GM21423 (cell line): ENCODE measurements at regions not wholly inside any gene's neighbourhood (a gene's known extent, or its start where the extent isn't known, plus 50 kb on each side); places are given as distances from the start of the nearest gene placed in this dataset.
"Not testable (repeated sequence)": the region's sequence is repeated elsewhere in the genome, so short reads cannot be mapped to it uniquely, and the experiment has no call there.

Source experiments
- ATAC-seq: cut with Tn5 transposase; IDR thresholded peaks from one replicate; pipeline ENCODE4 v1.9.1; 2021; ENCODE audit warnings: mild to moderate bottlenecking, moderate library complexity; ENCODE audit not compliant: unreplicated experiment

DNA sequence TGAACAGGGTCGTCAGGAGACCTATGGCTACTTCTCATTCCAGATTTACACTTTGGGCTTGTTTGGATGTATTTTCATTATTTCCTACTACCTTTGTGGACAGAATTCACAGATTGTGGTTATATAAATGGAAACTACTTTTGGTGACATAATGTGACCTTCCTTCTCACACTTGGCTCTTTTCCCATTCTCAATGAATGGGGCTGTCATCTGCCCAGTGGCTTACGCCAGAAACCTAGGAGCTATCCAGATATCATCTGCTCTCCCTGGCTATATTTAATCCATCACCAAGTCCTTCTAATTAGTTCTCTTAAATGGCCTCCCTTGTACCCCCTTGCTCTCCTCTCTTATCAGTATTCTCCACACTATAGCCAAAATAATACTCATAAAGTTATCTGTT is 1606.8 kb downstream of the KHDRBS2 start:
- ATAC-seq: no peak

DNA sequence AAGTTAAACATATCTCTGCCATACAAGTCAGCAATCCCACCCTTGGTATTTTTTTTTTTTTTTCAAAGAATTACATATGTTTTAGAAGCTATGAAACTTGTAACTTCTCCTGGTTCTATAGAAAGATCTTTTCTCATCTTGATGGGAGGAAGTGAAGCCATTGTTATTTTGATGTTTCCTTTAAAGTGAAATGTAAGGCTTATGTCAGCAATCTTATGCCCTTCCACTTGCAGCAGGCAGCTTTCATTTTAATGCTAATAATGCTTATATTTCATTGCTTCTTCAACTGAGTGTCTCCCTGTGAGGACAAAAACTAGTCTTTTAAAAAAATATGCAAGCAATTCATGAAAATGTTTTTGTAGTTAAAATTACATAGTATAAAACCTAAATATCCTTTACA is 1614.7 kb downstream of the KHDRBS2 start:
- no peak for ATAC-seq

DNA sequence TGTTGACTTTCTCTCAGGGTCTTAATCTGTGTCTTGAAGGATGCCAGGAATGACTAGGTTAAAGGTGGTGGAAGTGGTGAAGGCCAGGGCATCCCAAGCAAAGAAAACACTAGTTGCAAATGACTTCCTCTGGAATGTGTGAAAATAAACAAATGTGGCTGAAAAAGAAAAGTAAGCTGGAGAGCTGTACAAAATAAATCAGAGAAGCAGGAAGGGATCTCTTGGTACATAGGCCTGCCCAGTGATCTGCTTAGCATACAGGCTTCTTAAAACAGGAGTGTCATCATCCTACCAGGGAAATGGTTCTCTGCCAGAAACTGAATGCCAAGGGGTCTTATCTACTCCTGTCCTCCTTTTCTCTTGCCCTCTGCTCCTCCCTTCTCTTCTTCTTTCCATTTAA is 1616.0 kb downstream of the KHDRBS2 start:
- ATAC-seq: no peak

DNA sequence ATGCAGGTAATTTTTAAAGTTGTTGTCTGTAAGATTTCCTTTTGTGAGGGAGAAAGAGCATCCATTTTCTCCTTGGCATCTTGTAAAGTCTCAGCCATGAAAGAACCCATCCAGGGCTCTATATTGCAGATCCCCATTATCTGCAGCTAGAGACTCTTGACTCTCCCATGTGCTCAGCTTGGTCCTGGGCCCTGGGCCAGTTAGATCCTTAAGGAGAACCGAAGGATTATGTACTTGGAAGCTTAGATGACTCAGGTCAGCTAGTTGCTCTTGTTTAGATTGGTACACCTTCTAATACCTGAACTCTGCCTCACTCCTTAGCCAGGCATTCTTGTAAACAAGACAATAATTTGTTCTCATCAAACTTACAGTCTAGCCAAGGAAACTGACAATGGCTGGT is 1617.6 kb downstream of the KHDRBS2 start:
- ATAC-seq: no peak

DNA sequence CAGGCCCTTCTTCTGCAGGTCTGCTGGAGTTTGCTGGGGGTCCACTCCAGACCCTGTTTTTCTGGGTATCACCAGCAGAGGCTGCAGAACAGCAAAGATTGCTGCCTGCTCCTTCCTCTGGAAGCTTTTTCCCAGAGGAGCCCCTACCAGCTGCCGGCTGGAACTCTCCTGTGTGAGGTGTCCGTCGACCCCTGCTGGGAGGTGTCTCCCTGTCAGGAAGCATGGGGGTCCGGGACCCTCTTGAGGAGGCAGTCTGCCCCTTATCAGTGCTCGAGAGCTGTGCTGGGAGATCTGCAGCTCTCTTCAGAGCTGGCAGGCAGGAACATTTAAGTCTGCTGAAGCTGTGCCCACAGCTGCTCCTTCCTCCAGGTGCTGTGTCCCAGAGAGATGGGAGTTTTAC is 1622.8 kb downstream of the KHDRBS2 start:
- not testable (repeated sequence) for ATAC-seq

DNA sequence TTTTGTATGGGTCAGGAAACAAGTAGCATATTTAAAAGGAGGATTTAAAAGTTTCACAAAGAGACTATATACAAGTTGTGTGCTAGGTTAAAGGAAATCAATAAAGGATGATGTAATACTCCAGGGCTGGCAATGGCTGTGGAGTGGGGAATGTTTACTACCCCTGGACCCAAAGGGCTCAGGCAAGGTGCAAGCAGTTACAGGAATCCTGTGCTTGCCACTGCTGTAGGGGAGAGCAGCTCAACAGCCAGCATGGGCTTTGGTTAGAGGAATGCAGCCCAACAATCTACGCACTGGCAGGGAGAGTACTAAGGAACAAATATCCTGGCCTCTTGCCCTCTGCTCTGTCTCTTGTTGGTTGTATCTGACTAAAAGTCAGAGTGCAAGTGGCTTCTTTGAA is 1642.2 kb downstream of the KHDRBS2 start:
- no peak for ATAC-seq

DNA sequence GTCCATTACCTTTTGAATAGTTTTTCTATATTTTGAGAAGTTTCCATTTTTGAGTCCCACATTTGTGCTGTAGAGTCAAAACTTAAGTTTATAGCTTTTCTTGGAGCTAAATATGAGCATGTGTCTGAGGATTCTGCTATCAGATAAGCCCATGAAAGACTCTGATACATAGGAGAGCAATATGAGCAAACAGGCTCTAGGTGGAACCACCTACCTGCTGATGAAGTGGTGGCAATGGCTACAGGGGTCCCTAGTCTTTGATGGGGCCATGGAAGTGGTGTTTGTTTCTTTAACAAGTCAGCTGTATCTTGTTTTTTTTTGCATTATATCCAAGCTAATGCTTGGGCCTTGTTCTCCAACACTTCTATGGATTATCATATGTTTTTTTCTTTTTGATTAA is 1646.8 kb downstream of the KHDRBS2 start:
- ATAC-seq: not testable (repeated sequence)
